Stimulated activated naive CD8-positive, alpha-beta T cell treated with anti-CD3 and anti-CD28 coated beads, Interleukin-15, amount 100 ng/mL, for 72 hours (primary cell): ENCODE measurements at regions not wholly inside any gene's neighbourhood (a gene's known extent, or its start where the extent isn't known, plus 50 kb on each side); places are given as distances from the start of the nearest gene placed in this dataset.

Source experiments
- ATAC-seq: fragments of 150-1000 bp; cut with Tn5 transposase; 2 replicates; pipeline ENCODE4 v1.10.0; 2021; ENCODE audit warnings: mild to moderate bottlenecking, moderate library complexity
- DNase-seq, 2 donors: peaks; one replicate each; pipeline ENCODE4 v3.0.0; 2021 to 2022
- H3K27ac Mint-ChIP-seq, 2 donors: one replicate each; pipeline ENCODE4 v1.8.0; 2022; ENCODE audit warnings: mild to moderate bottlenecking in 2 of 2, mixed read lengths in 2 of 2, moderate library complexity in 2 of 2
- H3K27me3 Mint-ChIP-seq: one replicate; pipeline ENCODE4 v1.8.0; 2022; ENCODE audit warnings: mixed read lengths
- H3K4me1 Mint-ChIP-seq: one replicate; pipeline ENCODE4 v1.8.0; 2022; ENCODE audit warnings: mild to moderate bottlenecking, mixed read lengths
- H3K4me3 Mint-ChIP-seq, 2 donors: one replicate each; pipeline ENCODE4 v1.8.0; 2022; ENCODE audit warnings: mild to moderate bottlenecking in 2 of 2, mixed read lengths in 2 of 2, moderate library complexity in 1 of 2
- H3K9me3 Mint-ChIP-seq, 2 donors: one replicate each; pipeline ENCODE4 v1.8.0; 2022; ENCODE audit warnings: mixed read lengths in 2 of 2

- DNase-seq (no peak), ATAC-seq (no peak)
- H3K27ac Mint-ChIP-seq: no peak overlapping the region
- peaks cover 6% of the 10 kb centered on the region for H3K4me1 Mint-ChIP-seq
- no peak overlapping the region for H3K4me3 Mint-ChIP-seq
- peaks cover 6% of the 10 kb centered on the region for H3K27me3 Mint-ChIP-seq
- H3K9me3 Mint-ChIP-seq: peaks cover 0 to 8% of the 10 kb centered on the region in 2 donors
These were observed 99.0 kb upstream of the ADGRF1 start for GRCh38 chr6:47141171-47141570.

GRCh38 chr6:47138046-47138445 is 95.9 kb upstream of the ADGRF1 start:
- H3K27ac Mint-ChIP-seq: no peak overlapping the region
- DNase-seq (no peak), ATAC-seq (no peak)
- H3K9me3 Mint-ChIP-seq: peaks cover 0 to 8% of the 10 kb centered on the region in 2 donors
- H3K27me3 Mint-ChIP-seq: peaks cover 6% of the 10 kb centered on the region
- H3K4me3 Mint-ChIP-seq: no peak overlapping the region
- H3K4me1 Mint-ChIP-seq: peaks cover 12% of the 10 kb centered on the region

GRCh38 chr6:47137073-47137472 is 94.9 kb upstream of the ADGRF1 start:
- Mint-ChIP-seq H3K27me3 (no peaks in the 10 kb centered on the region), H3K4me3 (no peak overlapping the region), H3K9me3 (peaks cover 0 to 8% of the 10 kb centered on the region in 2 donors), H3K4me1 (peaks cover 12% of the 10 kb centered on the region), H3K27ac (no peak overlapping the region)
- DNase-seq (no peak), ATAC-seq (no peak)

GRCh38 chr6:47135772-47136171 is 93.6 kb upstream of the ADGRF1 start:
- DNase-seq (no peak), ATAC-seq (no peak)
- Mint-ChIP-seq H3K27ac (no peak overlapping the region), H3K9me3 (peaks cover 0 to 8% of the 10 kb centered on the region in 2 donors), H3K4me3 (no peak overlapping the region), H3K4me1 (peaks cover 12% of the 10 kb centered on the region), H3K27me3 (no peaks in the 10 kb centered on the region)

- H3K27ac Mint-ChIP-seq: no peak overlapping the region
- H3K27me3 Mint-ChIP-seq: no peaks in the 10 kb centered on the region
- no peak for ATAC-seq
- H3K4me1 Mint-ChIP-seq: peaks cover 12% of the 10 kb centered on the region
- H3K9me3 Mint-ChIP-seq: peaks cover 0 to 8% of the 10 kb centered on the region in 2 donors
- H3K4me3 Mint-ChIP-seq: no peak overlapping the region
- no peak for DNase-seq
These were observed 92.5 kb upstream of the ADGRF1 start for GRCh38 chr6:47134476-47135189.

DNA sequence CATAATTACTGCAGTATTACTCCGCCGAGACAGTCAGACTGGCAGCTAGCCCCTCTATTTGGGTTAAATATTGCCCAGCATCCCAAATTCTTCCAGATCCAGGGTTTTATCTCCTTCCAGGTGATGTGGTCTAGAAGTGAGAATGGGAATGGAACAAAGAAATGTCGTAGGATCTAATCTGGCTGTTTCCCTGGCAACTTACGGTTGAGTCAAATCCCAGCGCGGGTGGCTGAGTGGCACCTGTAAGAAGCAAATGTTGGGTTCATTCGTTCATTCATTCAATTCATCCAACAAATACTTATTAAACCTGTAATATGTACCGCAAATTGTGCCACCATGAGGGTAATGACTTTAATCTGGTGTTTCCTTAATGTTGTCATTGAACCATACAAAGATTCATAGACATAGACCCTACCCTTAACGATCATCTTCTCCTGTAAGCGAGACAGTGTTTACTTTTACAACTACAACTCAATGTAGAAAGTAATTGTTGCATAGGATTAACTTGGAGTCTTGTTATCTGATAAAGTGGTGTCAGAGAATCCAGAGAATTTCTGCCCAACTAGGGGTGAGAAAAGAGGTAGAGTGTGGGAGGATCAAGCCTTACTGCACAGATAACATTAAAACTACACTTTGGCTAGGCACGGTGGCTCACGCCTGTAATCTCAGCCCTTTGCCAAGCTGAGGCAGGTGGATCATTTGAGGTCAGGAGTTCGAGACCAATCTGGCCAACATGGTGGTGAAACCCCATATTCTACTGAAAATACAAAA is 91.3 kb upstream of the ADGRF1 start:
- H3K27ac Mint-ChIP-seq: peak overlapping the region in 1 of 2 donors; percentile 13
- DNase-seq: no peak
- no peak overlapping the region for H3K4me3 Mint-ChIP-seq
- H3K27me3 Mint-ChIP-seq: no peaks in the 10 kb centered on the region
- peaks cover 12% of the 10 kb centered on the region for H3K4me1 Mint-ChIP-seq
- peaks cover 0 to 8% of the 10 kb centered on the region in 2 donors for H3K9me3 Mint-ChIP-seq
- no peak for ATAC-seq

- peaks cover 6% of the 10 kb centered on the region for H3K4me1 Mint-ChIP-seq
- DNase-seq (no peak), ATAC-seq (no peak)
- peaks cover 0 to 4% of the 10 kb centered on the region in 2 donors for H3K9me3 Mint-ChIP-seq
- no peak overlapping the region for H3K27ac Mint-ChIP-seq
- no peak overlapping the region for H3K4me3 Mint-ChIP-seq
- H3K27me3 Mint-ChIP-seq: no peaks in the 10 kb centered on the region
These were observed 90.6 kb upstream of the ADGRF1 start for GRCh38 chr6:47132724-47133123.

DNA sequence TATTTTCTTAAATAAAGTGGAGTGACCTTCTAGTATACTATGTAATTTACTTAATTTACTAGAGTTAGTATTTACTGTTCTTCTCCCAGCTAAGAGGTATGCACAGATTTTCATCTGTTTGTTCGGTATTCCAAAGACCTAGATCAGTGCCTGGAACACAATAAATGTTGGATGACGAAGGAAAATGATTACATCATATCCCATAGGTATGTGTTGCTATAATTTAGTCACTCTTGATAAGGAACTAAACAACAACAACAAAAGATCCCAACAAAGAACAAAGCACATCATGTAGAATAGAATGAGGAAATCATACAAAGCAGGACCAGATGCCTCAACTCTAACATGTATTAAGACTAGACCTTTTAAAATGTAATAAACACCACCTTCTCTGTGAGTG is 89.6 kb upstream of the ADGRF1 start:
- Mint-ChIP-seq H3K4me3 (no peak overlapping the region), H3K9me3 (peaks cover 0 to 4% of the 10 kb centered on the region in 2 donors), H3K27ac (no peak overlapping the region), H3K27me3 (no peaks in the 10 kb centered on the region), H3K4me1 (peaks cover 6% of the 10 kb centered on the region)
- DNase-seq (no peak), ATAC-seq (no peak)

- H3K9me3 Mint-ChIP-seq: no peaks in the 10 kb centered on the region
- ATAC-seq: no peak
- no peak overlapping the region for H3K27ac Mint-ChIP-seq
- no peak overlapping the region for H3K4me3 Mint-ChIP-seq
- peaks cover 6% of the 10 kb centered on the region for H3K4me1 Mint-ChIP-seq
- DNase-seq: no peak
- H3K27me3 Mint-ChIP-seq: no peaks in the 10 kb centered on the region
These were observed 88.0 kb upstream of the ADGRF1 start for GRCh38 chr6:47130086-47130485.

DNA sequence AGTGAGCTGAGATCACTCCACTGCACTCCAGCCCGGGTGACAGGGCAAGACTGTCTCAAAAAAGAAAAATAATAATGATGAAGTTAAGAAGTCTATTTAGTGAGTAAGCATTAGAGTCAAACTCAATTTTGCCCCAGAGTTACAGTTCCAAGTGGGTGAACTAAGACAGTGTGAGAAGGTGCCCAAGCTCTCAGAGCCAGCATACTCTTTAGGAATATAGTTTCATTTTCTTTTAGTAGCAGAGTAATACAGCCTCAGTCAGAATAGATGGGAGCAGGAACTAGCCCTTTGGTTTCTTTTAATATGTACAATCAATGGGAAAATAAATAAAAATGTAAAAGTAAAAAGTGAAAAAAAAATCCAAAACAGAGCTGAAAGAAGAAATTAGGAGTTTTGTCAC is 87.0 kb upstream of the ADGRF1 start:
- DNase-seq (no peak), ATAC-seq (no peak)
- H3K27me3 Mint-ChIP-seq: no peaks in the 10 kb centered on the region
- H3K4me3 Mint-ChIP-seq: no peak overlapping the region
- no peaks in the 10 kb centered on the region for H3K9me3 Mint-ChIP-seq
- no peak overlapping the region for H3K27ac Mint-ChIP-seq
- no peaks in the 10 kb centered on the region for H3K4me1 Mint-ChIP-seq

GRCh38 chr6:47126647-47127391 is 84.7 kb upstream of the ADGRF1 start:
- ATAC-seq (no peak), DNase-seq (no peak)
- Mint-ChIP-seq H3K27ac (peak overlapping the region in 1 of 2 donors; percentile 72), H3K9me3 (no peaks in the 10 kb centered on the region), H3K27me3 (no peaks in the 10 kb centered on the region), H3K4me3 (no peak overlapping the region), H3K4me1 (no peaks in the 10 kb centered on the region)

GRCh38 chr6:47118611-47119010 is 76.5 kb upstream of the ADGRF1 start:
- no peak for ATAC-seq

GRCh38 chr6:47117314-47117713 is 75.2 kb upstream of the ADGRF1 start:
- no peak overlapping the region for H3K27ac Mint-ChIP-seq
- ATAC-seq: no peak
- H3K9me3 Mint-ChIP-seq: no peaks in the 10 kb centered on the region
- no peak overlapping the region for H3K4me3 Mint-ChIP-seq
- no peak for DNase-seq
- peaks cover under 1% of the 10 kb centered on the region for H3K27me3 Mint-ChIP-seq
- H3K4me1 Mint-ChIP-seq: no peaks in the 10 kb centered on the region

More at GRCh38 chr6:47118611-47119010, 76.5 kb upstream of the ADGRF1 start:
- DNase-seq: no peak
- no peaks in the 10 kb centered on the region for H3K4me1 Mint-ChIP-seq
- no peaks in the 10 kb centered on the region for H3K27me3 Mint-ChIP-seq
- no peak overlapping the region for H3K4me3 Mint-ChIP-seq
- H3K9me3 Mint-ChIP-seq: no peaks in the 10 kb centered on the region
- no peak overlapping the region for H3K27ac Mint-ChIP-seq

DNA sequence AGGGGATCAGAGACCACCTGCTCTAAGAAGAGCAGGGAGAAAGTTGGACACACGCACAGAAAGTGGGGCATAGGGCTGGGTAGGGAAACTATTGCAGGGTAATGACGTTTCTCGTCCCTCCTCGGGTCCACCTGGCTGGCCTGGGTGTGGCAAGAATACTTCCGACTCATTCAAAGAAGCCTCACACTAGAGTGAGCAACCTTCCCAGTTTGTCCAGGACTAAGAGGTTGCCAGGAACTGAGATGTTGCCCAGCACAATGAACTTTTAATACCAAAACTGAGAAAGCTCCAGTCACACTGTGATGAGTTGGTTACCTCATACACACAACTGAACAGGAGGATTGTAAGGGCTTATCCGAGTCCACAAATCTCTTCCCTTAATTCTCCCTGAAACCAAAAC is 74.5 kb upstream of the ADGRF1 start:
- H3K27ac Mint-ChIP-seq: no peak overlapping the region

DNA sequence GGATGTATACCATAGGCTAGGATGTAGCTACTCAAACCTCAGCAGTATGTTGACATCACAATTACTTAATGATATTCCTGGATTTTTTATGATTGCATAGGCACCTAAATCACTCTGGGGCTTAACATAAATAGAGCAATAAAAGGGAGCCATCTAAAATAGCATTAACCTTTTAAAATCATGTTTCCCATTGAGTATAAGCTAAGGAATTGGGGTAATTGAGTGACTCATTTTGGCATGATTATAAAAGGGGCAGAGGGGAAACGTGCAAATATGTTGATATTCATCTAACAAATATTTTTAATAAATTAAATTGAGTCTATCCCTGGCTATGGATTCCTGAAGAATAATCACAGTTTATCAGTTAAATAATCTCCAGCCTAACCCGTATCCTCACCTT is 74.0 kb upstream of the ADGRF1 start:
- Mint-ChIP-seq H3K27ac (no peak overlapping the region), H3K4me1 (no peaks in the 10 kb centered on the region), H3K27me3 (peaks cover 11% of the 10 kb centered on the region), H3K9me3 (no peaks in the 10 kb centered on the region), H3K4me3 (no peak overlapping the region)
- DNase-seq: no peak
- no peak for ATAC-seq

More for the DNA sequence above, 74.5 kb upstream of the ADGRF1 start:
- Mint-ChIP-seq H3K9me3 (no peaks in the 10 kb centered on the region), H3K4me3 (no peak overlapping the region), H3K27me3 (peaks cover 8% of the 10 kb centered on the region), H3K4me1 (no peaks in the 10 kb centered on the region)
- no peak for ATAC-seq
- DNase-seq: no peak

DNA sequence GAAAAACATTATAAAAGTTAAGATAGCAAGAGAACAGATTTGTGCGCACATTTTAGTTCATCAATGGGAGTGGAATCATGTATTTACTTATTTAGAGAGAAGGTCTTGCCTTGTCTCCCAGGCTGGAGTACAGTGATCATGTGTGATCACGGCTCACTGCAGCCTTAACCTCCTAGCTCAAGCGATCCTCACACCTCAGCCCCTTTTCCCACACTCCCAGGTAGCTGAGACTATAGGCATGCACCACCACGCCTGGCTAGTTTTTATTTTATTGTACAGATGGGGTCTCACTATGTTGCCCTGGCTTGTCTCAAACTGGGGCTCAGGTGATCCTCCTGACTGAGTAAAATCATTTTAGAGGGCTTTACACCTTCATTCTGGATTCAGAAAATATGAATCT is 72.3 kb upstream of the ADGRF1 start:
- H3K27me3 Mint-ChIP-seq: peaks cover 11% of the 10 kb centered on the region
- DNase-seq: no peak
- no peaks in the 10 kb centered on the region for H3K4me1 Mint-ChIP-seq
- H3K4me3 Mint-ChIP-seq: no peak overlapping the region
- no peaks in the 10 kb centered on the region for H3K9me3 Mint-ChIP-seq
- H3K27ac Mint-ChIP-seq: no peak overlapping the region
- ATAC-seq: no peak
